ENCODE measurements at regions not wholly inside any gene's neighbourhood (a gene's known extent, or its start where the extent isn't known, plus 50 kb on each side); places are given as distances from the start of the nearest gene placed in this dataset.

DNA sequence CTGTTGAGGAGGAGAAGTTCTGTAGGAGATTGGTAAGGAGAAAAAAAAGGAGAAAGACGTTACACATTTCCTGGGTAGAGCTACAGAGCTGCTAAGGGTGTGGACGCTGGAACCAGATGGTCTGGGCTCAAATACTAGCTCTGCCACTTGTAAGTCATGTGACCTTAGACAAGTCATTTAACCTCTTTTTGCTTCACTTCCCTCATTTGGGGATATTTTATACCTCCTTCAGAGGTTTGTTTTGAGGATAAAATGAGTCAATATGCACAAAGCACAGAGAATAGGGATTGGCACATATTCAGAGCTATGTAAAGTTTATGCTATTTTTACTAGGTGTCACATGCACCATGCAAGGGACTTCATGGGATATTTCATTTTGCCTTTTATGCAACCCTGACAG lies 708.8 kb downstream of the DHX35 start:
- in situ Hi-C loops (cut with MboI; ENCODE audit: low sequenced_read_pairs, unreplicated experiment), result no loop called here
- TF ChIP-seq, protein P1, sequence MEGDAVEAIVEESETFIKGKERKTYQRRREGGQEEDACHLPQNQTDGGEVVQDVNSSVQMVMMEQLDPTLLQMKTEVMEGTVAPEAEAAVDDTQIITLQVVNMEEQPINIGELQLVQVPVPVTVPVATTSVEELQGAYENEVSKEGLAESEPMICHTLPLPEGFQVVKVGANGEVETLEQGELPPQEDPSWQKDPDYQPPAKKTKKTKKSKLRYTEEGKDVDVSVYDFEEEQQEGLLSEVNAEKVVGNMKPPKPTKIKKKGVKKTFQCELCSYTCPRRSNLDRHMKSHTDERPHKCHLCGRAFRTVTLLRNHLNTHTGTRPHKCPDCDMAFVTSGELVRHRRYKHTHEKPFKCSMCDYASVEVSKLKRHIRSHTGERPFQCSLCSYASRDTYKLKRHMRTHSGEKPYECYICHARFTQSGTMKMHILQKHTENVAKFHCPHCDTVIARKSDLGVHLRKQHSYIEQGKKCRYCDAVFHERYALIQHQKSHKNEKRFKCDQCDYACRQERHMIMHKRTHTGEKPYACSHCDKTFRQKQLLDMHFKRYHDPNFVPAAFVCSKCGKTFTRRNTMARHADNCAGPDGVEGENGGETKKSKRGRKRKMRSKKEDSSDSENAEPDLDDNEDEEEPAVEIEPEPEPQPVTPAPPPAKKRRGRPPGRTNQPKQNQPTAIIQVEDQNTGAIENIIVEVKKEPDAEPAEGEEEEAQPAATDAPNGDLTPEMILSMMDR (IDR thresholded peaks at IDR 0.05; ENCODE audit: borderline replicate concordance, control extremely low read depth, extremely low read depth, insufficient read depth, missing control alignments), result no peak

DNA sequence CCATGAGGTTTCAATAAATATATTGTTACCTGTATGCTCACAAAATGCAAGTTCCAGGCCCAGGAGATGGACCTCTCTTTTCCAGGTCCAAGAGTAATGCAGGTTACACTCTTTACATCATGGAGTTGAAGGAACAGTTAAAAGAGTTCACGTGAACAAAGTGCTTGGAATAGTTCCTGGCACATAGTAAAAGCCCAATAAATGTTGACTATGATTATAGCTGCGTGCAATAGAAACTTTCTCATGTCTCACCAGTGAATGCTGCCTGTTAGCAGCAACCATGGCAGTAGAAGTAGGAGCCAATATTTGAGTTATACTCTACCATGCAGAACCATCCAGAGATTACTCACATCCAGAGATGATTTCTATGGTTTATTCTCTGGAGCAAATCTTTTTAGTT lies 707.5 kb downstream of the DHX35 start:
- in situ Hi-C loops (cut with MboI; ENCODE audit: low sequenced_read_pairs, unreplicated experiment), result no loop called here
- TF ChIP-seq, protein P1 (IDR thresholded peaks at IDR 0.05; ENCODE audit: borderline replicate concordance, control extremely low read depth, extremely low read depth, insufficient read depth, missing control alignments), result no peak
- no peak for DNase-seq (ENCODE audit: low spot score)

More for the DNA sequence above, 708.8 kb downstream of the DHX35 start:
- no peak for DNase-seq (ENCODE audit: low spot score)

DNA sequence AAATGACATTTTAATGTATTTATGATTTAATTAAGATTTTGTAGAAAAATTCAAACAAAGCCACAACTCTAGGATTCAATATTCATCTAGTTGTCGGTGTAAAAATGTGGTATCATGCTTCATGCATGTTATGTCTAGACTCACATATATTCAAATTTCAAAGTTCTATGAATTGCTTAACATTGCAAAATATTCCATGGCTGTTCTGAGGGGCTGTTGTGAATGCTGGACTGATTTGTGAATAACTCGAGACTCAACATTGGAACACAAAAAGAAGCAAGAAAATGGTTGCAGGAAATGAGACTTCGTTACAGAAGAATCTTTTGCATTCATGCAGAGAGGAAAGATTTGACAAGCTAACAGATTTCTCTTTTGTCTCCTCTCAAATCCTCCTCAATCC lies 705.9 kb downstream of the DHX35 start:
- DNase-seq (ENCODE audit: low spot score), result no peak
- in situ Hi-C loops (cut with MboI; ENCODE audit: low sequenced_read_pairs, unreplicated experiment), result no loop called here

DNA sequence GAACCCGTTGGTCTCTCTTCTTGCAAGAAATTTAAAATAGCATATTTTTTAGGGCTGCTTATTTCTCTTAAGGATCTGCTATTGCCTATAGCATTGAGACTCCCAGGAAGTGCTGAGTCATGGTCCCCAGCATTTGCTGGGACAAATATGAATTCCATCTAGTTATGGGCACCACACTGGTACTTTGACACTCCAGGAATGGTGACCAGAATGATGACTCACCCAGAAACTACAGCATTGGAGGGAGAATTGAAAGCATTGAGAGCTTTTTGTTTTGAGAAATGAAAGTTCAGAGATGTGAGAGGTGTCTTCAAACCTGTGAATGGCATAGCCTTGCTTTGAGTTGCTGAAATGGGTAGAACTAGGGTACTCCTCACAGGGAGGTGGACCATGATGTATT lies 699.7 kb downstream of the DHX35 start:
- in situ Hi-C loops (cut with MboI; ENCODE audit: low sequenced_read_pairs, unreplicated experiment), result no loop called here
- TF ChIP-seq, protein P1 (IDR thresholded peaks at IDR 0.05; ENCODE audit: borderline replicate concordance, control extremely low read depth, extremely low read depth, insufficient read depth, missing control alignments), result no peak
- no peak for DNase-seq (ENCODE audit: low spot score)

More for the DNA sequence above, 705.9 kb downstream of the DHX35 start:
- TF ChIP-seq, protein P1 (IDR thresholded peaks at IDR 0.05; ENCODE audit: borderline replicate concordance, control extremely low read depth, extremely low read depth, insufficient read depth, missing control alignments), result no peak

- in situ Hi-C loops (cut with MboI; ENCODE audit: low sequenced_read_pairs, unreplicated experiment), result no loop called here
- DNase-seq (ENCODE audit: low spot score), result no peak
Observed at GRCh38 chr20:39660965-39661364, 698.8 kb downstream of the DHX35 start.

DNA sequence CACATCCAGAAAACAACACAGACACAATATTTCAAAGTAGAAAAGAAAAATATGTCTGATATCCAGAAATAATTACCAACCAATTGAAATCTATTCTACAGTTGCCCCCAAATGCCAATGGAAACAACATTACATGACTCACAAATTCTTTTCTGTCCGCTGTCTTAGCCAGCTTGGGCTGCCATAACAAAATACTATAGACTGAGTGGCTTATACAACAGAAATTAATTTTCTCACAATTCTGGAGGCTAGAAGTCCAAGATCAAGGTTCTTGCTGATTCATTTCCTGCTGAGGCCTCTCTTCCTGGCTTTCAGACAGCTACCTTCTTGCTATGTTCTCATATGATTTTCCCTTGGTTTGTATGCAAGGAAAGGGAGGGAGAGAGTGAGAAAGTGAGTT lies 698.1 kb downstream of the DHX35 start:
- in situ Hi-C loops (cut with MboI; ENCODE audit: low sequenced_read_pairs, unreplicated experiment), result no loop called here
- DNase-seq (ENCODE audit: low spot score), result no peak
- TF ChIP-seq, protein P1 (IDR thresholded peaks at IDR 0.05; ENCODE audit: borderline replicate concordance, control extremely low read depth, extremely low read depth, insufficient read depth, missing control alignments), result no peak

More at GRCh38 chr20:39660965-39661364, 698.8 kb downstream of the DHX35 start:
- TF ChIP-seq, protein P1 (IDR thresholded peaks at IDR 0.05; ENCODE audit: borderline replicate concordance, control extremely low read depth, extremely low read depth, insufficient read depth, missing control alignments), result no peak
